Stomach (tissue), 4 donors: ENCODE measurements at regions not wholly inside any gene's neighbourhood (a gene's known extent, or its start where the extent isn't known, plus 50 kb on each side); places are given as distances from the start of the nearest gene placed in this dataset.

ENCODE experiments used
- EP300 ChIP-seq: sonication (generic); formaldehyde crosslinking; IDR thresholded peaks from one replicate; pipeline ENCODE4 v1.6.1; 2017; ENCODE audit warnings: antibody characterized with exemption
- POLR2A ChIP-seq, 4 donors: fragments of 450-650 bp; IDR thresholded peaks; one replicate each; pipeline ENCODE4 v1.6.1; 2016; ENCODE audit warnings: antibody characterized with exemption in 4 of 4, control low read depth in 2 of 4, mild to moderate bottlenecking in 1 of 4, moderate library complexity in 1 of 4
- POLR2AphosphoS5 ChIP-seq, 3 donors: sonication (generic); formaldehyde crosslinking; IDR thresholded peaks; one replicate each; pipeline ENCODE4 v1.6.1; 2016; ENCODE audit warnings: antibody characterized with exemption in 3 of 3
- TF ChIP-seq, protein P1 (sequence below), 7 experiments: fragments of 450-650 bp in 4 of 7; fragments of 200-600 bp in 3 of 7; sonication (generic) in 3 of 7; IDR thresholded peaks; one replicate each; pipeline ENCODE4 v1.5.1; 2016 to 2019; ENCODE audit warnings: antibody characterized with exemption in 7 of 7, control low read depth in 2 of 7, mild to moderate bottlenecking in 1 of 7

- TF ChIP-seq, protein P1, sequence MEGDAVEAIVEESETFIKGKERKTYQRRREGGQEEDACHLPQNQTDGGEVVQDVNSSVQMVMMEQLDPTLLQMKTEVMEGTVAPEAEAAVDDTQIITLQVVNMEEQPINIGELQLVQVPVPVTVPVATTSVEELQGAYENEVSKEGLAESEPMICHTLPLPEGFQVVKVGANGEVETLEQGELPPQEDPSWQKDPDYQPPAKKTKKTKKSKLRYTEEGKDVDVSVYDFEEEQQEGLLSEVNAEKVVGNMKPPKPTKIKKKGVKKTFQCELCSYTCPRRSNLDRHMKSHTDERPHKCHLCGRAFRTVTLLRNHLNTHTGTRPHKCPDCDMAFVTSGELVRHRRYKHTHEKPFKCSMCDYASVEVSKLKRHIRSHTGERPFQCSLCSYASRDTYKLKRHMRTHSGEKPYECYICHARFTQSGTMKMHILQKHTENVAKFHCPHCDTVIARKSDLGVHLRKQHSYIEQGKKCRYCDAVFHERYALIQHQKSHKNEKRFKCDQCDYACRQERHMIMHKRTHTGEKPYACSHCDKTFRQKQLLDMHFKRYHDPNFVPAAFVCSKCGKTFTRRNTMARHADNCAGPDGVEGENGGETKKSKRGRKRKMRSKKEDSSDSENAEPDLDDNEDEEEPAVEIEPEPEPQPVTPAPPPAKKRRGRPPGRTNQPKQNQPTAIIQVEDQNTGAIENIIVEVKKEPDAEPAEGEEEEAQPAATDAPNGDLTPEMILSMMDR (IDR thresholded peaks at IDR 0.05), result no peak
- no peak for TF ChIP-seq POLR2AphosphoS5 (IDR thresholded peaks at IDR 0.05)
- no peak for TF ChIP-seq POLR2A (IDR thresholded peaks at IDR 0.05)
- TF ChIP-seq EP300, result no peak
Observed at GRCh38 chr12:63079791-63080502, 71.1 kb downstream of the AVPR1A start.
